ENCODE measurements at regions not wholly inside any gene's neighbourhood (a gene's known extent, or its start where the extent isn't known, plus 50 kb on each side); places are given as distances from the start of the nearest gene placed in this dataset.
"Not testable (repeated sequence)": the region's sequence is repeated elsewhere in the genome, so short reads cannot be mapped to it uniquely, and the experiment has no call there.

GRCh38 chr9:22170556-22170955, 161.5 kb upstream of the CDKN2B start:
- DNase-seq (ENCODE audit: low read depth, low spot score), result no peak

GRCh38 chr9:22170990-22171670, 162.0 kb upstream of the CDKN2B start:
- no peak for DNase-seq (ENCODE audit: low read depth, low spot score)

- no peak for DNase-seq (ENCODE audit: low read depth, low spot score)
These were observed 162.6 kb upstream of the CDKN2B start for GRCh38 chr9:22171691-22172090.

- DNase-seq (ENCODE audit: low read depth, low spot score), result no peak
These were observed 164.8 kb upstream of the CDKN2B start for GRCh38 chr9:22173908-22174307.

GRCh38 chr9:22175972-22176545, 167.0 kb upstream of the CDKN2B start:
- no peak for DNase-seq (ENCODE audit: low read depth, low spot score)

- not testable (repeated sequence) for DNase-seq (ENCODE audit: low read depth, low spot score)
These were observed 171.9 kb upstream of the CDKN2B start for GRCh38 chr9:22181021-22181420.

GRCh38 chr9:22189471-22189870, 180.4 kb upstream of the CDKN2B start:
- no peak for DNase-seq (ENCODE audit: low read depth, low spot score)

GRCh38 chr9:22197000-22197399, 187.9 kb upstream of the CDKN2B start:
- DNase-seq (ENCODE audit: low read depth, low spot score), result not testable (repeated sequence)

- no peak for DNase-seq (ENCODE audit: low read depth, low spot score)
These were observed 189.6 kb upstream of the CDKN2B start for GRCh38 chr9:22198681-22199080.

GRCh38 chr9:22201256-22201655, 192.2 kb upstream of the CDKN2B start:
- no peak for DNase-seq (ENCODE audit: low read depth, low spot score)

GRCh38 chr9:22203371-22204138, 194.4 kb upstream of the CDKN2B start:
- DNase-seq (ENCODE audit: low read depth, low spot score), result no peak

GRCh38 chr9:22204240-22204639, 195.1 kb upstream of the CDKN2B start:
- DNase-seq (ENCODE audit: low read depth, low spot score), result no peak

- no peak for DNase-seq (ENCODE audit: low read depth, low spot score)
These were observed 197.7 kb upstream of the CDKN2B start for GRCh38 chr9:22206833-22207232.

GRCh38 chr9:22208846-22209585, 199.9 kb upstream of the CDKN2B start:
- DNase-seq (ENCODE audit: low read depth, low spot score), result no peak

- no peak for DNase-seq (ENCODE audit: low read depth, low spot score)
These were observed 201.2 kb upstream of the CDKN2B start for GRCh38 chr9:22210262-22210661.

- no peak for DNase-seq (ENCODE audit: low read depth, low spot score)
These were observed 201.8 kb upstream of the CDKN2B start for GRCh38 chr9:22210936-22211335.

GRCh38 chr9:22211588-22212360, 202.7 kb upstream of the CDKN2B start:
- peak; percentile 83 for DNase-seq (ENCODE audit: low read depth, low spot score)

- DNase-seq (ENCODE audit: low read depth, low spot score), result no peak
These were observed 204.9 kb upstream of the CDKN2B start for GRCh38 chr9:22214021-22214420.

GRCh38 chr9:22214497-22215031, 205.5 kb upstream of the CDKN2B start:
- DNase-seq (ENCODE audit: low read depth, low spot score), result no peak

- no peak for DNase-seq (ENCODE audit: low read depth, low spot score)
These were observed 206.4 kb upstream of the CDKN2B start for GRCh38 chr9:22215521-22215920.

- DNase-seq (ENCODE audit: low read depth, low spot score), result no peak
These were observed 207.6 kb upstream of the CDKN2B start for GRCh38 chr9:22216730-22217172.

All from pulmonary artery endothelial cell (primary cell).